ENCODE measurements at regions not wholly inside any gene's neighbourhood (a gene's known extent, or its start where the extent isn't known, plus 50 kb on each side); places are given as distances from the start of the nearest gene placed in this dataset.

GRCh38 chr4:104591510-104591911 is 96.8 kb upstream of the CXXC4 start:
- H3K36me3 ChIP-seq (replicated peaks in 1 of 2): no peaks in the 10 kb centered on the region
- H3K4me3 ChIP-seq: no peak overlapping the region
- H3K27me3 ChIP-seq: no peaks in the 10 kb centered on the region
- peaks cover 0 to 5% of the 10 kb centered on the region in 2 donors for H3K4me1 ChIP-seq (replicated peaks in 1 of 2)
- no peak overlapping the region for H3K27ac ChIP-seq
- intact Hi-C loops (cut with DNase I): no loop called here
- 58 to 81% (median 71%) methylated on average over 2 of the region's 2 CpGs for WGBS, 4 donors
- H3K9me3 ChIP-seq (replicated peaks in 1 of 3): no peaks in the 10 kb centered on the region
- TF ChIP-seq, protein P1, sequence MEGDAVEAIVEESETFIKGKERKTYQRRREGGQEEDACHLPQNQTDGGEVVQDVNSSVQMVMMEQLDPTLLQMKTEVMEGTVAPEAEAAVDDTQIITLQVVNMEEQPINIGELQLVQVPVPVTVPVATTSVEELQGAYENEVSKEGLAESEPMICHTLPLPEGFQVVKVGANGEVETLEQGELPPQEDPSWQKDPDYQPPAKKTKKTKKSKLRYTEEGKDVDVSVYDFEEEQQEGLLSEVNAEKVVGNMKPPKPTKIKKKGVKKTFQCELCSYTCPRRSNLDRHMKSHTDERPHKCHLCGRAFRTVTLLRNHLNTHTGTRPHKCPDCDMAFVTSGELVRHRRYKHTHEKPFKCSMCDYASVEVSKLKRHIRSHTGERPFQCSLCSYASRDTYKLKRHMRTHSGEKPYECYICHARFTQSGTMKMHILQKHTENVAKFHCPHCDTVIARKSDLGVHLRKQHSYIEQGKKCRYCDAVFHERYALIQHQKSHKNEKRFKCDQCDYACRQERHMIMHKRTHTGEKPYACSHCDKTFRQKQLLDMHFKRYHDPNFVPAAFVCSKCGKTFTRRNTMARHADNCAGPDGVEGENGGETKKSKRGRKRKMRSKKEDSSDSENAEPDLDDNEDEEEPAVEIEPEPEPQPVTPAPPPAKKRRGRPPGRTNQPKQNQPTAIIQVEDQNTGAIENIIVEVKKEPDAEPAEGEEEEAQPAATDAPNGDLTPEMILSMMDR (IDR thresholded peaks at IDR 0.05): no peak
- no peak for TF ChIP-seq POLR2A (IDR thresholded peaks at IDR 0.05)
- peak in 1 of 7 donors; percentile 82 for DNase-seq

DNA sequence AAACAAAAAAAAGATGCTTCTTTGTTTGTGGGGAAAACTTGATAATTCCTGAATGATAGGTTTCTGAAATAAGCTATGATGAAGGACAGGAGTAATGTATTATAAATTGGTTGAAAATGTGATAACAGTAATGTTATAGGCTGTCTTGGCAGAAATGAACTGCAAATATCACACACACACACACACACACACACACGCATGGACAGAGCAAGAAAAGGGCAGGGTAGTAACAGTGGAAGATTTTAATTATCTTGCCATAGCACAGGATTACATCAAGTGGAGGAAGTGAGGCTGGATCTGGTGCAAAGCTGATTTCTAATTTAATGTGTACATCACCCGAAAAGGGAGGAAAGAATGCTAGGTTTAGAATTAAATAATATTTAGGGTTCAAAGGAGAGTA is 97.5 kb upstream of the CXXC4 start:
- no peak overlapping the region for H3K4me3 ChIP-seq
- no peaks in the 10 kb centered on the region for H3K27me3 ChIP-seq
- DNase-seq: no peak
- intact Hi-C loops (cut with DNase I): no loop called here
- peaks cover 0 to 5% of the 10 kb centered on the region in 2 donors for H3K4me1 ChIP-seq (replicated peaks in 1 of 2)
- no peaks in the 10 kb centered on the region for H3K36me3 ChIP-seq (replicated peaks in 1 of 2)
- no peaks in the 10 kb centered on the region for H3K9me3 ChIP-seq (replicated peaks in 1 of 3)
- H3K27ac ChIP-seq: peak overlapping the region in 1 of 5 donors; percentile 50
- no peak for TF ChIP-seq POLR2A (IDR thresholded peaks at IDR 0.05)
- WGBS, 4 donors: 74 to 88% (median 78%) methylated on average over 2 of the region's 2 CpGs

- Histone ChIP-seq H3K27me3 (no peaks in the 10 kb centered on the region), H3K36me3 (replicated peaks in 1 of 2) (no peaks in the 10 kb centered on the region), H3K27ac (peak overlapping the region in 2 of 5 donors; percentile 25 to 50), H3K4me3 (no peak overlapping the region), H3K4me1 (replicated peaks in 1 of 2) (peaks cover 0 to 5% of the 10 kb centered on the region in 2 donors), H3K9me3 (replicated peaks in 1 of 3) (no peaks in the 10 kb centered on the region)
- peak in 2 of 7 donors; percentile 4 to 23 for DNase-seq
- TF ChIP-seq, protein P1 (IDR thresholded peaks at IDR 0.05): no peak
- intact Hi-C loops (cut with DNase I): no loop called here
- WGBS, 4 donors: 35 to 54% (median 45%) methylated on average over 7 of the region's 7 CpGs
These were observed 98.3 kb upstream of the CXXC4 start for GRCh38 chr4:104593019-104593418.

GRCh38 chr4:104596189-104596588 is 101.5 kb upstream of the CXXC4 start:
- Histone ChIP-seq H3K27me3 (no peaks in the 10 kb centered on the region), H3K4me3 (no peak overlapping the region), H3K9me3 (replicated peaks in 1 of 3) (no peaks in the 10 kb centered on the region), H3K27ac (no peak overlapping the region), H3K4me1 (replicated peaks in 1 of 2) (peaks cover 0 to 5% of the 10 kb centered on the region in 2 donors), H3K36me3 (replicated peaks in 1 of 2) (no peaks in the 10 kb centered on the region)
- intact Hi-C loops (cut with DNase I): no loop called here
- WGBS, 4 donors: 57 to 78% (median 70%) methylated on average over 5 of the region's 5 CpGs
- TF ChIP-seq, protein P1 (IDR thresholded peaks at IDR 0.05): no peak
- TF ChIP-seq POLR2A (IDR thresholded peaks at IDR 0.05): no peak
- DNase-seq: no peak

GRCh38 chr4:104615496-104615895 is 120.8 kb upstream of the CXXC4 start:
- 80 to 93% (median 85%) methylated on average over 1 of the region's 1 CpG for WGBS, 4 donors
- Histone ChIP-seq H3K27me3 (no peaks in the 10 kb centered on the region), H3K9me3 (replicated peaks in 1 of 3) (no peaks in the 10 kb centered on the region), H3K4me1 (replicated peaks in 1 of 2) (no peaks in the 10 kb centered on the region), H3K4me3 (no peak overlapping the region), H3K36me3 (replicated peaks in 1 of 2) (no peaks in the 10 kb centered on the region), H3K27ac (no peak overlapping the region)
- TF ChIP-seq, protein P1 (IDR thresholded peaks at IDR 0.05): no peak
- TF ChIP-seq POLR2A (IDR thresholded peaks at IDR 0.05): no peak
- DNase-seq: no peak
- intact Hi-C loops (cut with DNase I): no loop called here

Measured in adrenal gland (tissue), 9 donors.